ENCODE measurements at regions not wholly inside any gene's neighbourhood (a gene's known extent, or its start where the extent isn't known, plus 50 kb on each side); places are given as distances from the start of the nearest gene placed in this dataset.

- no peak for DNase-seq (ENCODE audit: low read depth)
These were observed 162.3 kb downstream of the COX7C start for GRCh38 chr5:86780018-86780417.

- no peak for DNase-seq (ENCODE audit: low read depth)
These were observed 169.2 kb downstream of the COX7C start for GRCh38 chr5:86786955-86787354.

- DNase-seq (ENCODE audit: low read depth), result no peak
These were observed 177.9 kb downstream of the COX7C start for GRCh38 chr5:86795659-86796058.

GRCh38 chr5:86797677-86798076 lies 179.9 kb downstream of the COX7C start:
- DNase-seq (ENCODE audit: low read depth), result no peak

GRCh38 chr5:86806206-86806605 lies 188.5 kb downstream of the COX7C start:
- DNase-seq (ENCODE audit: low read depth), result no peak

GRCh38 chr5:86807046-86808031 lies 189.6 kb downstream of the COX7C start:
- DNase-seq (ENCODE audit: low read depth), result no peak

- DNase-seq (ENCODE audit: low read depth), result no peak
These were observed 196.6 kb downstream of the COX7C start for GRCh38 chr5:86814315-86814714.

- DNase-seq (ENCODE audit: low read depth), result no peak
These were observed 197.2 kb downstream of the COX7C start for GRCh38 chr5:86814907-86815306.

GRCh38 chr5:86824637-86825036 lies 206.9 kb downstream of the COX7C start:
- DNase-seq (ENCODE audit: low read depth), result no peak

- no peak for DNase-seq (ENCODE audit: low read depth)
These were observed 213.4 kb downstream of the COX7C start for GRCh38 chr5:86831128-86831527.

- DNase-seq (ENCODE audit: low read depth), result no peak
These were observed 216.1 kb downstream of the COX7C start for GRCh38 chr5:86833868-86834267.

- no peak for DNase-seq (ENCODE audit: low read depth)
These were observed 219.9 kb downstream of the COX7C start for GRCh38 chr5:86837610-86838009.

GRCh38 chr5:86838083-86838482 lies 220.3 kb downstream of the COX7C start:
- DNase-seq (ENCODE audit: low read depth), result no peak

- DNase-seq (ENCODE audit: low read depth), result no peak
These were observed 223.4 kb downstream of the COX7C start for GRCh38 chr5:86841000-86841644.

- no peak for DNase-seq (ENCODE audit: low read depth)
These were observed 240.7 kb downstream of the COX7C start for GRCh38 chr5:86858442-86858841.

- no peak for DNase-seq (ENCODE audit: low read depth)
These were observed 243.8 kb downstream of the COX7C start for GRCh38 chr5:86861512-86861911.

GRCh38 chr5:86862093-86862492 lies 244.4 kb downstream of the COX7C start:
- DNase-seq (ENCODE audit: low read depth), result no peak

- DNase-seq (ENCODE audit: low read depth), result no peak
These were observed 246.3 kb downstream of the COX7C start for GRCh38 chr5:86864051-86864450.

GRCh38 chr5:86865256-86865785 lies 247.6 kb downstream of the COX7C start:
- no peak for DNase-seq (ENCODE audit: low read depth)

GRCh38 chr5:86866036-86866435 lies 248.3 kb downstream of the COX7C start:
- no peak for DNase-seq (ENCODE audit: low read depth)

GRCh38 chr5:86869268-86869667 lies 251.5 kb downstream of the COX7C start:
- no peak for DNase-seq (ENCODE audit: low read depth)

GRCh38 chr5:86875539-86875938 lies 257.8 kb downstream of the COX7C start:
- DNase-seq (ENCODE audit: low read depth), result no peak

- no peak for DNase-seq (ENCODE audit: low read depth)
These were observed 260.5 kb downstream of the COX7C start for GRCh38 chr5:86878250-86878649.

All from T-helper 22 cell (primary cell).